ENCODE measurements at regions not wholly inside any gene's neighbourhood (a gene's known extent, or its start where the extent isn't known, plus 50 kb on each side); places are given as distances from the start of the nearest gene placed in this dataset.

DNA sequence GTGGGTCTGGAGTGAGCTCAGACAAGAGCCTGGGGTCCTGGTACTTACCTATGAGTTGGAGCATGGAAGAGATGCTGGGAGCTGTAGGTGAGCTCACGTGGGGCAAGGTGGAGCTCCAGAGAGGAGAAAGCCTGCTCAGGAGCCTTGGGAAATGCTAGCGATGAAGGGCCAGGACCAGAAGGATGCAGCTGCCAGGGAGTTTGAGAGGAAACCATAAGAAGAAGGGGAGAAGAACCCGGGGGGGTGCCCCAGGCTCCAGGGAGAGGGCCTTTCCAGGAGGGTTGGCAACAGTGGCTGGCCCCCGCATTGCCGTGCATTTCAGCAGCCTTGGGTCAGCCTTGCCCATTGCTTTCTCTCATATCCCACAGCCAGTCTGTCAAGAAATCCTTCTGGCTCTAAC lies 268.7 kb downstream of the GLI2 start:
- H4K20me1 ChIP-seq (ENCODE audit: insufficient read depth, low read length, poor library complexity, severe bottlenecking), result no peaks in the 10 kb centered on the region
- TF ChIP-seq EZH2phosphoT487 (IDR thresholded peaks at IDR 0.05; ENCODE audit: borderline replicate concordance), result no peak
- TF ChIP-seq, protein P1, sequence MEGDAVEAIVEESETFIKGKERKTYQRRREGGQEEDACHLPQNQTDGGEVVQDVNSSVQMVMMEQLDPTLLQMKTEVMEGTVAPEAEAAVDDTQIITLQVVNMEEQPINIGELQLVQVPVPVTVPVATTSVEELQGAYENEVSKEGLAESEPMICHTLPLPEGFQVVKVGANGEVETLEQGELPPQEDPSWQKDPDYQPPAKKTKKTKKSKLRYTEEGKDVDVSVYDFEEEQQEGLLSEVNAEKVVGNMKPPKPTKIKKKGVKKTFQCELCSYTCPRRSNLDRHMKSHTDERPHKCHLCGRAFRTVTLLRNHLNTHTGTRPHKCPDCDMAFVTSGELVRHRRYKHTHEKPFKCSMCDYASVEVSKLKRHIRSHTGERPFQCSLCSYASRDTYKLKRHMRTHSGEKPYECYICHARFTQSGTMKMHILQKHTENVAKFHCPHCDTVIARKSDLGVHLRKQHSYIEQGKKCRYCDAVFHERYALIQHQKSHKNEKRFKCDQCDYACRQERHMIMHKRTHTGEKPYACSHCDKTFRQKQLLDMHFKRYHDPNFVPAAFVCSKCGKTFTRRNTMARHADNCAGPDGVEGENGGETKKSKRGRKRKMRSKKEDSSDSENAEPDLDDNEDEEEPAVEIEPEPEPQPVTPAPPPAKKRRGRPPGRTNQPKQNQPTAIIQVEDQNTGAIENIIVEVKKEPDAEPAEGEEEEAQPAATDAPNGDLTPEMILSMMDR (conservative IDR thresholded peaks at IDR 0.05; ENCODE audit: low read length), result no peak
- no peak overlapping the region for H2AFZ ChIP-seq (ENCODE audit: low read length)
- no peaks in the 10 kb centered on the region for H3K9me2 ChIP-seq (replicated peaks; ENCODE audit: low read depth, low read length)
- H3K4me3 ChIP-seq (ENCODE audit: low read length, poor library complexity, severe bottlenecking), result no peak overlapping the region
- H3K4me2 ChIP-seq (ENCODE audit: low read depth, low read length, poor library complexity, severe bottlenecking), result no peak overlapping the region
- H3K9ac ChIP-seq (ENCODE audit: low read depth, low read length, poor library complexity, severe bottlenecking), result no peak overlapping the region
- H3K79me2 ChIP-seq (ENCODE audit: insufficient read depth, low read length), result no peaks in the 10 kb centered on the region
- no peaks in the 10 kb centered on the region for H3K27me3 ChIP-seq (ENCODE audit: insufficient read depth, low read length, poor library complexity, severe bottlenecking)
- H3F3A ChIP-seq (ENCODE audit: low read depth), result no peaks in the 10 kb centered on the region
- no peaks in the 10 kb centered on the region for H3K36me3 ChIP-seq (ENCODE audit: insufficient read depth, low read length)
- no peaks in the 10 kb centered on the region for H3K9me3 ChIP-seq (ENCODE audit: insufficient read depth, low read depth, low read length)
- no peaks in the 10 kb centered on the region for H3K4me1 ChIP-seq (ENCODE audit: insufficient read depth, low read length, poor library complexity, severe bottlenecking)

DNA sequence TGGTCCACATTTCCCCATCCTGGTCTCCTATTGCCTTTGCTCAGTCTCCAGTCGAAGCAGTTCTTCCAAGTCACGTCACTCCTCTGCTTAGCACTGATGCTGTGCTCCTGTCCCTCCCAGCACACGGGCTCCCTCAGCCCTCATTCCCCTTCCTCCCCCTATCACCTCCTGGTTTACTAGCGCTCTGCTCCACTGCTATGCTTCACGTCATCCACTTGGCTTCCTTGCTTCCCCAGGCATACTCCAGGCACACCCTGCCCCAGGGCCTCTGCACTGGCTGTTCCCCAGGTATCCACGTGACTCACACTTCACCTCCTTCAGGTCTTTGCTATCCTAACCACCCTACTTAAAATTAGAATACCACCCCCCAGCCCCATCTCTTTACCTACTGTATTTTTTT lies 269.3 kb downstream of the GLI2 start:
- Histone ChIP-seq H3K4me2 (ENCODE audit: low read depth, low read length, poor library complexity, severe bottlenecking) (no peak overlapping the region), H3K36me3 (ENCODE audit: insufficient read depth, low read length) (no peaks in the 10 kb centered on the region), H4K20me1 (ENCODE audit: insufficient read depth, low read length, poor library complexity, severe bottlenecking) (no peaks in the 10 kb centered on the region), H3K9ac (ENCODE audit: low read depth, low read length, poor library complexity, severe bottlenecking) (no peak overlapping the region), H3K9me2 (replicated peaks; ENCODE audit: low read depth, low read length) (no peaks in the 10 kb centered on the region), H3K9me3 (ENCODE audit: insufficient read depth, low read depth, low read length) (no peaks in the 10 kb centered on the region), H3K4me3 (ENCODE audit: low read length, poor library complexity, severe bottlenecking) (no peak overlapping the region), H3K4me1 (ENCODE audit: insufficient read depth, low read length, poor library complexity, severe bottlenecking) (no peaks in the 10 kb centered on the region), H3K79me2 (ENCODE audit: insufficient read depth, low read length) (no peaks in the 10 kb centered on the region), H3K27me3 (ENCODE audit: insufficient read depth, low read length, poor library complexity, severe bottlenecking) (no peaks in the 10 kb centered on the region), H3F3A (ENCODE audit: low read depth) (no peaks in the 10 kb centered on the region), H2AFZ (ENCODE audit: low read length) (no peak overlapping the region)
- TF ChIP-seq, protein P1 (conservative IDR thresholded peaks at IDR 0.05; ENCODE audit: low read length), result no peak
- TF ChIP-seq EZH2phosphoT487 (IDR thresholded peaks at IDR 0.05; ENCODE audit: borderline replicate concordance), result no peak

DNA sequence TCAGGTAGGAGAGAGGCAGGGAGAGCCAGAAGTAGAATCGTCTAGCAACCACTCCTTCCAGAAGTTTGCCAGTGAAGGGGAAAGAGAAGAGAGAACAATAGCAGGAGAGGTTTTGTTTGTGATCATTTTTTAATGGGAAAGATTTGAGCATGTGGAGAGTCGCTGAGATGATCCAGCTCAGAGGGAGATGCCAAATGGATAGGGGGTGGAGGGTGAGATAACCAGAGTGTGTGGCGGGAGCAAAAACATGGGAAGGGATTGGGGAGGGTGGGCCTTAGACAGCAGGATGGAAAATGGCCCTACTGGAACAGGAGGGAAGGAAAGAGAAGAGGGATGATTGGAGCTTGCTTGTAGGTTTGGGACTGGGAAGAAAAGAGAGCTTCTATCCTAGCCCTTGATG lies 269.8 kb downstream of the GLI2 start:
- Histone ChIP-seq H3K9ac (ENCODE audit: low read depth, low read length, poor library complexity, severe bottlenecking) (no peak overlapping the region), H3K4me3 (ENCODE audit: low read length, poor library complexity, severe bottlenecking) (no peak overlapping the region), H3K9me2 (replicated peaks; ENCODE audit: low read depth, low read length) (no peaks in the 10 kb centered on the region), H3K4me2 (ENCODE audit: low read depth, low read length, poor library complexity, severe bottlenecking) (no peak overlapping the region), H3K79me2 (ENCODE audit: insufficient read depth, low read length) (no peaks in the 10 kb centered on the region), H2AFZ (ENCODE audit: low read length) (no peak overlapping the region), H3K9me3 (ENCODE audit: insufficient read depth, low read depth, low read length) (no peaks in the 10 kb centered on the region), H3K36me3 (ENCODE audit: insufficient read depth, low read length) (no peaks in the 10 kb centered on the region), H3F3A (ENCODE audit: low read depth) (no peaks in the 10 kb centered on the region), H3K27me3 (ENCODE audit: insufficient read depth, low read length, poor library complexity, severe bottlenecking) (no peaks in the 10 kb centered on the region), H4K20me1 (ENCODE audit: insufficient read depth, low read length, poor library complexity, severe bottlenecking) (no peaks in the 10 kb centered on the region), H3K4me1 (ENCODE audit: insufficient read depth, low read length, poor library complexity, severe bottlenecking) (no peaks in the 10 kb centered on the region)
- TF ChIP-seq, protein P1 (conservative IDR thresholded peaks at IDR 0.05; ENCODE audit: low read length), result no peak
- TF ChIP-seq EZH2phosphoT487 (IDR thresholded peaks at IDR 0.05; ENCODE audit: borderline replicate concordance), result no peak
